ENCODE measurements at regions not wholly inside any gene's neighbourhood (a gene's known extent, or its start where the extent isn't known, plus 50 kb on each side); places are given as distances from the start of the nearest gene placed in this dataset.

DNA sequence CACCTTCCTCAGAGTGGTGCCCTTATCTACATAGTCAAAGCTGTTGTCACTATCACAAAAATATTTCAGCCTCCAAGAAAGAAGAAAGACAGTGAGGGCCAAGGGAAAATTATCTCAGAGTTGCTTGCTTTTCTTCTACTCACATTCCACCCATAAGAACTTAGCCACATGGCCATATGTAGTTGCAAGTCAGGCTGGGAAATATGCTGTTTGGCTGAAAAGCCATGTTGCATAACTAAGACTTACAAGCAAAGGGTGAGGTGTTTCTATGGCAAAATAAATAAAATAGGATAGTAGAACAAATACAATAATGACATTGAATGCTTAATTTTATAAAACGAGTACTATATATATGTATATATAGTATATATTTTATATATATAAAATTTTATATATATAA lies 365.9 kb upstream of the PABPC4L start:
- Mint-ChIP-seq H3K36me3 (ENCODE audit: low read depth) (peaks cover 16% of the 10 kb centered on the region; the same call in 2 of the 3 replicates), H3K27ac (no peak overlapping the region), H3K4me1 (no peaks in the 10 kb centered on the region), H3K4me3 (no peak overlapping the region), H3K9me3 (peaks cover 13% of the 10 kb centered on the region), H3K27me3 (ENCODE audit: insufficient read depth, low read depth, poor library complexity) (no peaks in the 10 kb centered on the region)
- Histone ChIP-seq H3K79me2 (replicated peaks; ENCODE audit: insufficient read depth) (no peaks in the 10 kb centered on the region), H4K20me1 (replicated peaks; ENCODE audit: insufficient read depth) (no peaks in the 10 kb centered on the region), H2AFZ (no peak overlapping the region), H3F3A (replicated peaks; ENCODE audit: low read depth) (no peaks in the 10 kb centered on the region), H3K4me1 (ENCODE audit: insufficient read depth) (no peaks in the 10 kb centered on the region), H3K4me3 (no peak overlapping the region), H3K9me2 (ENCODE audit: insufficient read depth) (no peaks in the 10 kb centered on the region), H3K27ac (ENCODE audit: low read depth) (no peak overlapping the region), H3K27me3 (ENCODE audit: insufficient read depth) (no peaks in the 10 kb centered on the region), H3K4me2 (no peak overlapping the region), H3K36me3 (ENCODE audit: insufficient read depth) (no peaks in the 10 kb centered on the region; the same call in 1 of the 2 replicates)
- DNase-seq (ENCODE audit: low spot score) (no peak), ATAC-seq (no peak)
- no peak for TF ChIP-seq JUNB (IDR thresholded peaks at IDR 0.05; ENCODE audit: unreplicated experiment)
- TF ChIP-seq, protein P1, sequence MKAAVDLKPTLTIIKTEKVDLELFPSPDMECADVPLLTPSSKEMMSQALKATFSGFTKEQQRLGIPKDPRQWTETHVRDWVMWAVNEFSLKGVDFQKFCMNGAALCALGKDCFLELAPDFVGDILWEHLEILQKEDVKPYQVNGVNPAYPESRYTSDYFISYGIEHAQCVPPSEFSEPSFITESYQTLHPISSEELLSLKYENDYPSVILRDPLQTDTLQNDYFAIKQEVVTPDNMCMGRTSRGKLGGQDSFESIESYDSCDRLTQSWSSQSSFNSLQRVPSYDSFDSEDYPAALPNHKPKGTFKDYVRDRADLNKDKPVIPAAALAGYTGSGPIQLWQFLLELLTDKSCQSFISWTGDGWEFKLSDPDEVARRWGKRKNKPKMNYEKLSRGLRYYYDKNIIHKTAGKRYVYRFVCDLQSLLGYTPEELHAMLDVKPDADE (IDR thresholded peaks at IDR 0.05), result no peak
- no peak for TF ChIP-seq EZH2 (IDR thresholded peaks at IDR 0.05; ENCODE audit: low read depth, unreplicated experiment)
- TF ChIP-seq, protein P2, sequence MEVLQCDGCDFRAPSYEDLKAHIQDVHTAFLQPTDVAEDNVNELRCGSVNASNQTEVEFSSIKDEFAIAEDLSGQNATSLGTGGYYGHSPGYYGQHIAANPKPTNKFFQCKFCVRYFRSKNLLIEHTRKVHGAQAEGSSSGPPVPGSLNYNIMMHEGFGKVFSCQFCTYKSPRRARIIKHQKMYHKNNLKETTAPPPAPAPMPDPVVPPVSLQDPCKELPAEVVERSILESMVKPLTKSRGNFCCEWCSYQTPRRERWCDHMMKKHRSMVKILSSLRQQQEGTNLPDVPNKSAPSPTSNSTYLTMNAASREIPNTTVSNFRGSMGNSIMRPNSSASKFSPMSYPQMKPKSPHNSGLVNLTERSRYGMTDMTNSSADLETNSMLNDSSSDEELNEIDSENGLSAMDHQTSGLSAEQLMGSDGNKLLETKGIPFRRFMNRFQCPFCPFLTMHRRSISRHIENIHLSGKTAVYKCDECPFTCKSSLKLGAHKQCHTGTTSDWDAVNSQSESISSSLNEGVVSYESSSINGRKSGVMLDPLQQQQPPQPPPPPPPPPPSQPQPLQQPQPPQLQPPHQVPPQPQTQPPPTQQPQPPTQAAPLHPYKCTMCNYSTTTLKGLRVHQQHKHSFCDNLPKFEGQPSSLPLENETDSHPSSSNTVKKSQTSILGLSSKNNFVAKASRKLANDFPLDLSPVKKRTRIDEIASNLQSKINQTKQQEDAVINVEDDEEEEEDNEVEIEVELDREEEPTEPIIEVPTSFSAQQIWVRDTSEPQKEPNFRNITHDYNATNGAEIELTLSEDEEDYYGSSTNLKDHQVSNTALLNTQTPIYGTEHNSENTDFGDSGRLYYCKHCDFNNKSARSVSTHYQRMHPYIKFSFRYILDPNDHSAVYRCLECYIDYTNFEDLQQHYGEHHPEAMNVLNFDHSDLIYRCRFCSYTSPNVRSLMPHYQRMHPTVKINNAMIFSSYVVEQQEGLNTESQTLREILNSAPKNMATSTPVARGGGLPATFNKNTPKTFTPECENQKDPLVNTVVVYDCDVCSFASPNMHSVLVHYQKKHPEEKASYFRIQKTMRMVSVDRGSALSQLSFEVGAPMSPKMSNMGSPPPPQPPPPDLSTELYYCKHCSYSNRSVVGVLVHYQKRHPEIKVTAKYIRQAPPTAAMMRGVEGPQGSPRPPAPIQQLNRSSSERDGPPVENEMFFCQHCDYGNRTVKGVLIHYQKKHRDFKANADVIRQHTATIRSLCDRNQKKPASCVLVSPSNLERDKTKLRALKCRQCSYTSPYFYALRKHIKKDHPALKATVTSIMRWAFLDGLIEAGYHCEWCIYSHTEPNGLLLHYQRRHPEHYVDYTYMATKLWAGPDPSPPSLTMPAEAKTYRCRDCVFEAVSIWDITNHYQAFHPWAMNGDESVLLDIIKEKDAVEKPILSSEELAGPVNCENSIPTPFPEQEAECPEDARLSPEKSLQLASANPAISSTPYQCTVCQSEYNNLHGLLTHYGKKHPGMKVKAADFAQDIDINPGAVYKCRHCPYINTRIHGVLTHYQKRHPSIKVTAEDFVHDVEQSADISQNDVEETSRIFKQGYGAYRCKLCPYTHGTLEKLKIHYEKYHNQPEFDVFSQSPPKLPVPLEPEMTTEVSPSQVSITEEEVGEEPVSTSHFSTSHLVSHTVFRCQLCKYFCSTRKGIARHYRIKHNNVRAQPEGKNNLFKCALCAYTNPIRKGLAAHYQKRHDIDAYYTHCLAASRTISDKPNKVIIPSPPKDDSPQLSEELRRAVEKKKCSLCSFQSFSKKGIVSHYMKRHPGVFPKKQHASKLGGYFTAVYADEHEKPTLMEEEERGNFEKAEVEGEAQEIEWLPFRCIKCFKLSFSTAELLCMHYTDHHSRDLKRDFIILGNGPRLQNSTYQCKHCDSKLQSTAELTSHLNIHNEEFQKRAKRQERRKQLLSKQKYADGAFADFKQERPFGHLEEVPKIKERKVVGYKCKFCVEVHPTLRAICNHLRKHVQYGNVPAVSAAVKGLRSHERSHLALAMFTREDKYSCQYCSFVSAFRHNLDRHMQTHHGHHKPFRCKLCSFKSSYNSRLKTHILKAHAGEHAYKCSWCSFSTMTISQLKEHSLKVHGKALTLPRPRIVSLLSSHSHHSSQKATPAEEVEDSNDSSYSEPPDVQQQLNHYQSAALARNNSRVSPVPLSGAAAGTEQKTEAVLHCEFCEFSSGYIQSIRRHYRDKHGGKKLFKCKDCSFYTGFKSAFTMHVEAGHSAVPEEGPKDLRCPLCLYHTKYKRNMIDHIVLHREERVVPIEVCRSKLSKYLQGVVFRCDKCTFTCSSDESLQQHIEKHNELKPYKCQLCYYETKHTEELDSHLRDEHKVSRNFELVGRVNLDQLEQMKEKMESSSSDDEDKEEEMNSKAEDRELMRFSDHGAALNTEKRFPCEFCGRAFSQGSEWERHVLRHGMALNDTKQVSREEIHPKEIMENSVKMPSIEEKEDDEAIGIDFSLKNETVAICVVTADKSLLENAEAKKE (CRISPR knock-in tag; IDR thresholded peaks at IDR 0.05), result no peak
- TF ChIP-seq STAT1 (IDR thresholded peaks at IDR 0.05; ENCODE audit: unreplicated experiment), result no peak
- TF ChIP-seq, protein P3, sequence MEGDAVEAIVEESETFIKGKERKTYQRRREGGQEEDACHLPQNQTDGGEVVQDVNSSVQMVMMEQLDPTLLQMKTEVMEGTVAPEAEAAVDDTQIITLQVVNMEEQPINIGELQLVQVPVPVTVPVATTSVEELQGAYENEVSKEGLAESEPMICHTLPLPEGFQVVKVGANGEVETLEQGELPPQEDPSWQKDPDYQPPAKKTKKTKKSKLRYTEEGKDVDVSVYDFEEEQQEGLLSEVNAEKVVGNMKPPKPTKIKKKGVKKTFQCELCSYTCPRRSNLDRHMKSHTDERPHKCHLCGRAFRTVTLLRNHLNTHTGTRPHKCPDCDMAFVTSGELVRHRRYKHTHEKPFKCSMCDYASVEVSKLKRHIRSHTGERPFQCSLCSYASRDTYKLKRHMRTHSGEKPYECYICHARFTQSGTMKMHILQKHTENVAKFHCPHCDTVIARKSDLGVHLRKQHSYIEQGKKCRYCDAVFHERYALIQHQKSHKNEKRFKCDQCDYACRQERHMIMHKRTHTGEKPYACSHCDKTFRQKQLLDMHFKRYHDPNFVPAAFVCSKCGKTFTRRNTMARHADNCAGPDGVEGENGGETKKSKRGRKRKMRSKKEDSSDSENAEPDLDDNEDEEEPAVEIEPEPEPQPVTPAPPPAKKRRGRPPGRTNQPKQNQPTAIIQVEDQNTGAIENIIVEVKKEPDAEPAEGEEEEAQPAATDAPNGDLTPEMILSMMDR (conservative IDR thresholded peaks at IDR 0.05; ENCODE audit: low read depth in 2 of 2), result no peak
- no peak for TF ChIP-seq POLR2AphosphoS5 (IDR thresholded peaks at IDR 0.05; ENCODE audit: low read depth)
- no peak for TF ChIP-seq CREB1 (CRISPR knock-in tag; IDR thresholded peaks at IDR 0.05; ENCODE audit: low read depth)
- no peak for TF ChIP-seq EZH2phosphoT487 (IDR thresholded peaks at IDR 0.05; ENCODE audit: unreplicated experiment)
- no peak for TF ChIP-seq REST (IDR thresholded peaks at IDR 0.05; ENCODE audit: unreplicated experiment)
- no peak for TF ChIP-seq NANOG (IDR thresholded peaks at IDR 0.05; ENCODE audit: borderline replicate concordance)
- TF ChIP-seq ZNF114 (CRISPR knock-in tag; IDR thresholded peaks at IDR 0.05), result no peak
- TF ChIP-seq ZNF331 (CRISPR knock-in tag; IDR thresholded peaks at IDR 0.05; ENCODE audit: low read depth), result no peak
